ENCODE measurements at regions not wholly inside any gene's neighbourhood (a gene's known extent, or its start where the extent isn't known, plus 50 kb on each side); places are given as distances from the start of the nearest gene placed in this dataset.

GRCh38 chr1:239739919-239740318 is 351.8 kb upstream of the FMN2 start:
- no peak for DNase-seq

GRCh38 chr1:239742416-239743109 is 349.1 kb upstream of the FMN2 start:
- DNase-seq: no peak

GRCh38 chr1:239744851-239745250 is 346.8 kb upstream of the FMN2 start:
- no peak for DNase-seq

GRCh38 chr1:239755107-239755912 is 336.4 kb upstream of the FMN2 start:
- no peak for DNase-seq

GRCh38 chr1:239757716-239758115 is 334.0 kb upstream of the FMN2 start:
- no peak for DNase-seq

DNA sequence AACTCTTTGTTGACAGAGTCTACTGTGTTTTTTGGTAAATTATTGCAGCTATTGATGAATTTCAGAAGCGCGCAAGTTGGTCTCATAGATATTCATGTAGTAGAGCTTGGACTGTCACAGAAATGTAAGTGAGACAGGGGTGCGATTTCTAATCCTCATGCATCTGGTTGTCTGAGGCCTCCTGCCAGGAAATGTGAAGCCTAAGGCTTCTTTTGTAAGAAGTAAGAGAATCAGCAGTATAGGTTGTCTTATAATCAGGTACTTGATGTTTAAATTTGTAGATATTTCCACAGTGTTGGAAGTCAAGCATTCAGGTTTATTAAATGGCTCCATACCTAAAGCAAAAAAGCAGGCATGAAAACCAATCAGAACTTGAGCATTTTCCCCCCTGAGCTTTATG is 332.9 kb upstream of the FMN2 start:
- DNase-seq: no peak

DNA sequence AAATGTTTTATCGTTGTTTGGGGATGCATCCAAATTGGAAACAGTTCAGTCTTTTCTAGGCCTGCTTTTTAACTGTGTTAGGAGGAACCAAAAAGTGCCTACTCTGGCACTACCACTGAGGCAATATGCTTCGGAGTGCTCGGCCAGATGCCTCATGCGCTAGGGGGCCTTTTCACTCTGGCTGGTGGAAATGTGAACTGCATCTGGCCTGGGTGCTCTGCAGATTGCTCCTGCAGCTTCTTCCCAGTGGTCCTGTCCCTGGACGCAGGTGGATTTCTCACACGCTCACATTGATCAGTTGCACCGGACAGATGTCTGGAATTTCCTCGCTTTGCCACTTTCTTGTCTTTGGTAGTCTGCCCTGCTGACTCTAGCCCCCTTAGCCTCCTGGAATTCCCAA is 330.2 kb upstream of the FMN2 start:
- DNase-seq: no peak

GRCh38 chr1:239763850-239764249 is 327.8 kb upstream of the FMN2 start:
- no peak for DNase-seq

DNA sequence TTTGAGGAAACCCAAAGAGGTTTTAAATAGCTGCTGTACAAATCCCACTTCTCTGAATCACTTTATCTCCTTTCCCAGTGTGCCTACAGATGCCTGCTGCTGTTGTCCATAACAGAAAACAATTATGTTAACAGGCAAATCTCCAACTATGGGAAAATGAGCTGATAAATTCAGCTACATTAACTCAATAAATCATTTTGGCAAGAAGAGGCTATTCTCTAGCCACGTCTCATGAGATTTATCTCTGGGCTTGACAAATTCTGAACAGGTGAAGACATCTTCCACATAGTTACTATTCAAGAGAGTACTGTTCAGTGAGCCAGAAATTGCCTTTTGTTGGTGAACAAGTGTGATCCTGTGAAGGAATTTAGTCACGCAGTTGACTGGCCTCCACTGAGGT is 327.1 kb upstream of the FMN2 start:
- no peak for DNase-seq

GRCh38 chr1:239765163-239765562 is 326.5 kb upstream of the FMN2 start:
- no peak for DNase-seq

DNA sequence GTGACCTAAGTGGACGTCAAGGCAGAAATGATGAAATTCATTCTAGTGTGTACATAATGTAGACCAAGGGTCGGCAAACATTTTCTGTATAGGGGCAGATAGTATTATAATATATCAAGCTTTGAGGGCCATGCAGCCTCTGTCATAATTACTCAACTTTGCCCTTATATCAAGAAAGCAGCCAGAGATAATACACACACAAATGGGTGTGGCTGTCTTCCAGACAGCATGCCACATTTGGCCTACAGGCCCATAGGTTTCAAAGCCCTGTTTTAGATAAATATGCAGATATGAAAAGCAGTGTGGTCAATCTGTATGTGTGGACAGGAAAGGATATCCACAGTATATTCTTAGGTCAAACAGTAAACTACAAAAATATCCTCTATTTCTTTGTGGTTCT is 320.1 kb upstream of the FMN2 start:
- no peak for DNase-seq

- DNase-seq: no peak
Measured at GRCh38 chr1:239772446-239772845, 319.2 kb upstream of the FMN2 start.

DNA sequence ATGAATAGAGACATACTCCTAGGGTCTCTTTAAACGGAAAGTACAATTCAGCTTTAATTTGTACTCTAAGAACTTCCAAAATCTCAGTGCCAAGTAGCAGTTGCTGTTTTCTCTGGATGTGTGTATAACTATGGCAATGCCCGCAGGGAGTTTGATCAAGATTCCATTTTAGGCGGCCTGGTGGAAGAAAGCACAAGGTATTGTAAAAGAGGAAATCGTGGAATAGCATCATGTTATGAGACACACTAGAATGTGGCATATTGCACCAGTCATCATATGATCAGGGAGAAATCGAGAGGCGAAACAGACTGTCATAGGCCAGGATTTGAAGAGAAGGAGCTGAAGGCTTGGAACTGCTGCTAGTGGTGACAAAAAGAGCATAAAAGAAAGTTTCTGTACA is 316.2 kb upstream of the FMN2 start:
- DNase-seq: no peak

- DNase-seq: no peak
Measured at GRCh38 chr1:239778208-239778813, 313.4 kb upstream of the FMN2 start.

GRCh38 chr1:239779962-239780361 is 311.7 kb upstream of the FMN2 start:
- DNase-seq: no peak

DNA sequence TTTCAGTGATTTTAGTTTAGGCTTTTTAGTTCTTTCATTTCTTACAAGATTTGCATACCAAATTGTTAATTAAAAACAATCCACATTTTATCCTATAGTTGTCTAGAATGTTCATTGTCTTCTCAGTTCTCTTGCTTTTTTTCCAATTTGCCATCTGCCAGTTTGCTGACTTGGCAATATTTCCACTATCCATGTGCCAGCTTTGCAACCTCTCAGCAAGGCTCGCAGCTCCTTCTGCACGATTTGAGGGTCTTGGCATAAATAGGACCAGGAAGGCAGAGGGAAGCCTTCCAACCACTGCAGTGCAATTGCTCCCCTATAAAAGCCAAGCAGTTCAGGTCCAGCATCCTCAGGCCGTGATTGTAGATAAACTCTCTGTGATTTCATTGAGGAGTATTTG is 306.8 kb upstream of the FMN2 start:
- no peak for DNase-seq

GRCh38 chr1:239785576-239785975 is 306.1 kb upstream of the FMN2 start:
- DNase-seq: no peak

DNA sequence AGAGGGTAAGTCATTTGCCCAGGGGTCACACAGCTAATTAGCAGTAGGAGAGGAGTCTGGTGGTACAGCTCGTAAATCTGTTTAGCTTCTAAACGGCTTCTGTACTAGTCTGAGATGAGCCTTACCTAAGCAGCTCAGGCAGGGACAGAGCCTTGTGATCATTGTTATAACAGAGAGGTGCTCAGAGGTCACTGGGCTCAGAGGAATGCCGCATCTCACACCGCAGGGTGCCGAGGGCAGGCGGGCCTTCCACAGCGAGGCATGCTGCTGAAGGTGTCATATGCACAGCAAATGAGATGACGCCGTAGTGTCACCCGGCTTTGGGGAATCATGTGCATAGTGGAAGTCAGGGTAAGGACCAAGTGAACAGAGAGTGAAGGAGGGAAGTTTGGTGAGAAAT is 305.2 kb upstream of the FMN2 start:
- no peak for DNase-seq

DNA sequence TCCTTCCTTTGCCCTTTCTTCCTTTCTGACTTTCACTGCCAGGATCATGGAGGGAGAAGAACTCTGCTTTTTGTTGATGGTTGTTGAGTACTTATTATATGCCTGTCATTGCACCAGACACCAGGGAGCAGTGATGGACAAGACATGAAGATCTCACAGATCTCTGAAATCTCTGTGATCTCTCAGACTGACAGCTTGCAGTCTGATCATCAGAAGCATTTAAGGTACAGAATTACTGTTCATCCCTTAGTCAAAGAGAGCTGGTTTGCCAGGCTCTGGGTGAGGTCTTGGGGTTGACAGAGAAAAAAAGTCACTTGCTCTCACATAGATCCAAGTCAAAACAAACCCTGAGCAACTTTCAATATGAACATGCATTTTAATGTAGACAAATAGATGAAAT is 299.5 kb upstream of the FMN2 start:
- DNase-seq: no peak

- DNase-seq: no peak
Measured at GRCh38 chr1:239795304-239795703, 296.4 kb upstream of the FMN2 start.

DNA sequence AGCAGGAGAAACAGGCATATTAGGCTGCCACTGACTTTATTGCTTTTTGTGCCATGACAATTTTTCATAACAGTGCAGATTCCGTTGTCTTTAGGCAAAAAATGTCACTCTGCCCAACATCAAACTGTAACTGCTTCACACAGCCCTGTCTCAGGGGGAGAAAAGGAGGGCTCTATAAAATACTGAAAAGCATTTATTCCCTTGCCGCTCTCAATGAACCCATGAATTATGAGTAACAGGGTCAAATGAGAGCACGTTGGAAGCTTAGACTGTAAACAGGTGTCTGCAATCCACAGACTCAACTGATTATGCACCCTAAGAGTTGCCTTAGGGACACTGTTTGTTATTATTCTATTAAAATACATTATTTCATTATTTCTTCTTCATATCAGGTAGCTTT is 292.1 kb upstream of the FMN2 start:
- no peak for DNase-seq

GRCh38 chr1:239800861-239801260 is 290.8 kb upstream of the FMN2 start:
- no peak for DNase-seq

DNA sequence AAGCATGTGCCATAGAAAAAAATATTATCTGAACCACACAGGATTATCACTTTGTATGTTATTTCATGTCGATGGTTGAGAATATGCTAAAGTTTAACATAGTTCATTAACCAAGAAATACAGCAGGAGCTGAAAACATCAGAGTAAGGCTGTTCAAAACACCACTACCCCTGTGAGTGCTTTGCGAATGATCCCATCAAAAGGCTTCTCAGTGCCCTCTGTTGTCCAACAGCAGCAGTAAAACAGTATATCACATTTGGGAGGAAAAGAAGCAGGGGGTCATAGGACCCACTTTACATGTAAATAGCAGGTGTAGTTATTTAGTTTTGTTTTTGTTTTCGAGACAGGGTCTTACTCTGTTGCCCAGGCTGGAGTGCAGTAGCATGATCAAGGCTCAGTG is 289.4 kb upstream of the FMN2 start:
- DNase-seq: peak; percentile 29

DNA sequence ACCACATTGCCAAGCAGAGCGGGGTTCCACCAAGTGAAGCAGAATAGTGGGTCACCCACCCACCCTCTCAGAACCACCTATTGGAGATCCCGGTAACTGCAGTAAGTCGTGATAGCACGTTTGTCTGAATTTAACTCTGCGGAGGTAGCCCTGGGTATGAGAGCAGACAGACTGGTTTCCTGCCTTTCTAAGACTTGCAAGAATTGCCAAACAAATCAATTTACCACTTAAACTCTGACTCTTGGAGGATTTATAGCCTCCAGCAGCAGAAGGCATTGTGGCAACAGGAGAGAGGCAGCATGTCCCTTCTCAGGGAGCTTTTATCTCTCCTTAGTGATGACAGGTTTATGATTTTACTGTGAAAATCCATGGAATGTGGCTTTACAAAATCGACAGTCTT is 287.9 kb upstream of the FMN2 start:
- DNase-seq: no peak

Data from CD4-positive, alpha-beta T cell treated with Interleukin-17A for 4 hours (primary cell).